GM21576 (cell line): ENCODE measurements at regions not wholly inside any gene's neighbourhood (a gene's known extent, or its start where the extent isn't known, plus 50 kb on each side); places are given as distances from the start of the nearest gene placed in this dataset.

Experiments
- ATAC-seq: cut with Tn5 transposase; IDR thresholded peaks from one replicate; pipeline ENCODE4 v1.9.1; 2021; ENCODE audit warnings: mild to moderate bottlenecking, moderate library complexity; ENCODE audit not compliant: unreplicated experiment

DNA sequence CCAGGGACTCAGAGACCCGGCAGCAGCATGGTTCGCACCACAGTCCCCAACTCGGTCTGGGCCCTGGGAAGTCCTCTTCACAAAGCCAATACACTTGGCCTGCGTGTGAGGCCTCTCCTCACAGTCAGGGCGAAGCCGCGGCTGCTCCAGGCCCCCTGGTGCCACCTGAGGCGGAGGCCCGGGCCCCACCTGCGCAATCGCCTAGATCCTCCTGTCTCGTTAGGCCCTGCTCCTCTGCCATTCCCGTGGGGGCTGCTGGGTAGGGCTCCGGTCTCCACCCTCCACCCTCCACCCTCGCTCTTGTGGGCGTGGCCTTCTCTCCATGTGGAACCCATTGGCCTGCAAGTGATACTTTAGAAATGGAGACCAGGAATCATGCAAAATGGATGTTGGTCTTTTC is 553.3 kb downstream of the INHBA start:
- no peak for ATAC-seq

DNA sequence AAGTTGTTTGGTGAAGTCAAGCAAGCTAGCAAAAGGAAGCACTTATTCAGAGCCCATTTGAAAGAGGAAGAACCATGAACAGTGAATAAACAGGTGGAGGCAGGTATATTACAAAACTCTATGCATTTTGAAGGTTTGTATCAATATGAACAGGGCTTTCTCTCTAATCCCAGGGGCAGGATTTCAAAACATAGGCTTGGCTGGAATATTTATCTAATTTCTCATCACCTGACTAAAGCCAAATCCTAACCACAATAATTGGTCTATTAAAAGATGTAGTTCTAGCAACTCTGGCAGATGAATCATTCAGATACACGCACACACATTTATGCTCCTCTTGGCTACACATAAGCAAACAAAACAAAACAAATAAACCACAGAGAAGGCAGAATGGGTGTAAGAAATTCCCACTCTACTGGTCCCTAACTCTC is 554.4 kb downstream of the INHBA start:
- ATAC-seq = no peak

DNA sequence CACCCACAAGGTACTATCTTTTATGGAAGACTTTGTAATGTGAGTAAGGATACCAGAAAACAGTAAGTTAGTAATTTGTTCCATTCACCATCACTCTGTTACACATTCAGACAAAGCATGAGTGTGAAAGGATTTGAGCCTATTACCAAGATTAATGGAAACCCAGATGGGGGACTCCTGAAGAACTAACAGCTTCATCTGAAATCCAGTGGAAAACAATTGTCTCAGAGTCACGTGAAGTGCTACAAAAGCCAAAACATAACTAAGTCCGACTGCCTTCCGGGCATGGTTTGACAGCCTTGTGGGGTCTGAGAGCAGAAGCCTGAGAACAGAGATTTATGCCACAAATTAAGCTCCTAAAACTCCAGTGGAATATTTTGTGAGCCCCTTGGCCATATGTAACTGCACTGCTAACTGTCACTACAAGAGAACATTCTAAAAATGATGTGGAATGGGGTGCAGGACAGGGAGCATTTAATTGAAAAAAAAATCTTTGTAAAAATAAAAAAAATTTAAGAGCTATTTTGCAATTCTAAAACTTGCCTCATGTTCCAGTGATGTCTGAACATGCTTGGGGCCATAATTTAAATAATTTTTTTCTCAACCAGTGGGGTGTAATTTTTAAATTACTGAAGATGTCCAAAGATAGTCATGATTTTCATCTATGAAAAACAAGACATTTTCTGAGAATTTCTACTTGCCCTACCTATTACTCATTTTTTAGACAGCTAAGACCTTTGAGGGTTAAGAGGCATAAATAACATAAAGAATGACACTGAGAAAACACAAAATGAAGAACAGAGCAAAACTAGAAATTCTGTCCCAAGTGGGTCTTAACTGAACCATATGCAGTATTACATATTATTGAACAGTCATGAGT is 555.0 kb downstream of the INHBA start:
- ATAC-seq = no peak

DNA sequence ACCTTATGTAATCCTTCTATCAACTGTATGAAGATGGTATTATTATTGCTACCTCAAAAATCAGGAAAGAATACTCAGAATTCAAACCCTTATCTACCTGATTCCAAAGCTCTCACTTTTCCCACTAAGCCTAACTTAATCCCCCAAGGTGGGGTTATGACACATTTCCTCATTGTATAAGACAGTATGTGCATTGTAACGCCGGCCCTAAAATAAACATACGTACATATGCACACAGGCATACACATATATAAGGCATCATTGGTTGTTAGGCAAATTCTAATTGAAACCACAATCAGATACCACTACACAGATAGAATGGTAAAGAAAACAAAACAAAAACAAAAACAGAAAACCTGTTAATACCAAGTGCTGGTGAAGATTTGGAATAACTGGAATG is 556.5 kb downstream of the INHBA start:
- ATAC-seq = no peak

DNA sequence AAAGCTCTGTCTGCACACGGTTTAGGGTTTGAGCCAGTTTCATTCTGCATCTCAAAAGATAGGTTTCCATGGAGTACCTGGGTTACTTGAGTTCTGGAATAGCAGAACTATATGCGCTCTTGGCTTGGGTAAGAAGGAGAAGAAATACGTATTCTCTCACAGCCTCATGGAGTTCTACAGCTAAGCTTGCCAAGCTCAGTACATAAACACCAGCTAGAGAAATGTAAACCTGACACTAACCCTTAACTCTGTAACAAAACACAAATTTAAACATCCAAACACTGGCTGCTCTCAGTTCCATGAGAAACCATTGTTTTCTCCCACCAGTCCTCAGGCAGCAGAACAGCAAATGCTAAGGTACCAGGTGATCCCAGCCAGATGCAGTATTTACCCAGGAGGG is 557.2 kb downstream of the INHBA start:
- ATAC-seq = no peak

DNA sequence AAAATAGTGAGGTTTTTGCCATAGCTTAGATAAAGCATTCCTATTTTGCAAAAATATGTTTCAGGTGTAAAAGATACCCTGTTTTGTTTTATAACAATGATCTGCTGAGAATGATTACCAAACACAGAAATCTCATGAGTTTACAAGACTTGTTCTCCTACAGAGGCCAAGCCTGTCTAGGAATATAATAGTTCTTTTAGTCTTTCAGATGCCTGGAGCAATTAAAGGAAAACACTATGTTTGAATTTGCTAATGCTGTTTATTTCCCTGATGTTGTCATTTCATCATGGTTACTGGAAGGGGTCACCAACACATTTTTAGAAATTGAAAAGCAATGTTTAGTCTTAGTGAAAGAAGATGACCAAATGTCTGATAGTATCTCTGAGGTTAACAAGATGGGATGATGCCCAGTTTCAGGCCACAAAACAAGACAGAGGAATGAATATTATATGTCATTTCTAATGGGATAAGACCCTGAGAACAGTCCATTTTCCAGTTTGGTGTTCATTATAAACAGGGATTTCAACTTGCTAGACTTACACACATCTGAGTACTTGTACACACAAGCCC is 559.9 kb downstream of the INHBA start:
- ATAC-seq = no peak

DNA sequence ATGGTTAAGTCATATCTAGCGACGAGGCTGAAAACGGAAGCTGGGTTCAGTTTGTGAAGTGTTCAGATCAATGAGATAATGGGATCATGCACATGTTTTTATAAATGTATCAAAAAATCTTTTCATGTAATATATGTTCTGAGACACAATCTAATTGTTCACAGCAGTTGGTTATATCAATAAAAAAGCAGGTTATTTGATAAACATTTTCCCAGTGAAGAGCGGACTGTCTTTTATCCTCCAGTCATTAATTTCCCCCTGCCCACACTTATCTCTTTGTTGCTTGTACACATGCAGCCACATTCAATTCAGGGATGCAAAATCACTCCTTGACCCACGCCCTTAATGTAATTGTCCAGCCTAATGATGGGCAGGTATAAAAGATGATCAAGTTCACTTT is 563.1 kb downstream of the INHBA start:
- no peak for ATAC-seq

DNA sequence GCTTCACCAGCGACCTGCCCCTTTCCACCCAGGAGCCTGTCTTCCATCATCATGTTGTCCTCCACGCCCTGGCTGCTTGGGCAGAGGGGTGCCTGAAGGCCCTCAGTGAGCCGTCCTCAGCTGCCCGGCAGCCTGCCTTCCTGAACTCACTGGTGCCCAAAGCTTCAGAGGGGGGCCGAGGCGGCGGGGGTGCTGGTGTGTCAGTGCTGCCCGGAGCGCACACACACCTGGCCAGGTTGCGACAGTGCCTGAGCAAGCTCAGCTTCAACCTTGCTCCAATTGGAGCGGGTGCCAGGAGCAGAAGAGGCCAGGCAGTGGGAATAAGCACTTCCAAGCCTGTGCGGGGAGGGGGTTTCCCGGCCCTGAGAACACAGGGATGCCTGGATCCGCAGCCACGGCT is 566.3 kb downstream of the INHBA start:
- ATAC-seq = no peak

DNA sequence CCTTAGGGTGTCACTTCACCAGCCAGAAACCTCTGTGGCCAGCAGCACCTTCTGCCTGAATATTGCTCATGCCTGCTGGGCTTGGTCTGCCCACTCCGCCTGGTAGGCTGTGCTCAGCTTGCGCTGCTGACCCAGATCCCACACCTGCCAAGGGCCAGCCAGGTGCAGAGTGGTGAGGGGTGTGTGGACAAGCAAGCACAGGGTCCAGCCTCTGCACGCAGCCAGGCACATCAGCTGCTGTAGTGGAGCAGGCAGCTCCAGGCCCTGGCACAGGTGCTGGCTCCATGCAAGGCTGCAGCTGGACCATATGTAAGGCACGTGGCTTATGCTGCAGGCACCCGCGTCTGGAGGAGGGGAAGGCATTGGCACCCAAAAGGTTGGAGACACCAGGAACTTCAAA is 567.4 kb downstream of the INHBA start:
- ATAC-seq = no peak

DNA sequence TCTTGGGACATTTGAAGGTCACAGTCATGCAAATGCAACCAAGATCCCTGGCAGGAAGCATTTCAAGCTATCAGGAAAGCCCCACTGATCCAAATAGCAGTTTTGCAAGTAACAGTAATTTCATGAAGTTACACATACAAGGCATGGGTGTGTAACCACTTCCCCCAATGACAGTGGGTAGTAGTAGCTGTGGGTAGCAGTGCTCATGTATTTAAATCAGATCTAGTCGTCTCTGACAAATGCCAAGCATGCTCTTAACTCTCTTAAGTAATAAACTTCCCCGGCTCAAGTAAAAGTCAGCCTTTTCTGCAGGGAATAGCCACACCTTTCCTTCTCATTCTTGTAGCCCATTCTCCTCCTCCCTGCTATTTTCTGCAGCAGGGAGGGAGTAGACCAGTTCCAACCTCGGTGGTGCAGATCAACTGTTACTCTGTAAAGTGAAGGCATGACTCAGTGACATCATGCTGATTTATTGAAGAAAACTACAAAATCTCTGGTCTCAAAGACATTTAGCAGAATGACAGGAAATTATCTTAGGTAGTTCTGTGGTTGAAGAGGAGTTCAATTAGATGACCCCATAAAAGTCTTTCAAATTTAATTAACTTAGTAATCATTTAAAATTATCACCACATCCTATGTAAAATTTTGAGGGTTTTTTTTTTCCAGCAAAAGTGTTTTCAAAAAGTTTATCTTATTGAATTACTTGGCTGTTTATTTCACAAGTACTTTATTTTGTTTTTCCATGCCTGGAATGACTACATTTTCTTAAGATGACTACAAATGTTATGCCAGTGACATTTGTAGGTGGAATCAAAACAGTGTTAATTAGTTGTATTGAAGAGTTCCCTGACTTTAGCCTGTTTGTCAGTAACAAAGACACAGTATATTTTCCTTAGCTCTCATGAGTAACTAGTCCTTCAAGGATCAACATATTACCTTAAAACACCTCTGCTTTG is 568.3 kb downstream of the INHBA start:
- ATAC-seq = peak; percentile 67

DNA sequence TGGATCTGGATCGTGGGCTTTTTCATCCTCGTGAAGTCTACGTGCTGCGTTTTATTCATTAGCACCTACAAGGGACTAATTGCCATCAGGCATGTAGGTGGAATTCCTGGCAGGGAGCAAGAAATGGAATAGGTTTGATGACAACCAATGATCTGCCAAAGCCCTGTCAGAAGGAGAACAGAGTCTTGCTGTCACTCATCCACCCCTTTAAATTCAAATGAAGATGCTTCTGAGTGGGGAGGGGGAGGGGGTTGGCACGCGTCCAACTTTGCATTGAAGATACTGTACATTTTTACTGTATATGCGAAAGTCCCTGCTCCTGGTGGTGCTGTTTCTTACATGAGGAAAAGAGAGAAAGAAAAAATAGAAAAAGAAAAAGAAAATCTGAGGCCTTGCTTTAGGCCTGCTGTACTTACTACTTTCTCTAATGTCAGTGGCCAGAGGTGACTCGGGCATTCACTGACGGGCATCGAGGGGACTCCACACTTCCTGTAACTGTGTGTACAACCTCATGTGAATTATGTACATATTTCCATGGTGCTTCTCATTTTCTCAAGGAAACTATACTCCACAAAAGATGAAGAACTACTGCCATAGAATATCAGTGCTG is 569.1 kb downstream of the INHBA start:
- ATAC-seq = peak; percentile 16

DNA sequence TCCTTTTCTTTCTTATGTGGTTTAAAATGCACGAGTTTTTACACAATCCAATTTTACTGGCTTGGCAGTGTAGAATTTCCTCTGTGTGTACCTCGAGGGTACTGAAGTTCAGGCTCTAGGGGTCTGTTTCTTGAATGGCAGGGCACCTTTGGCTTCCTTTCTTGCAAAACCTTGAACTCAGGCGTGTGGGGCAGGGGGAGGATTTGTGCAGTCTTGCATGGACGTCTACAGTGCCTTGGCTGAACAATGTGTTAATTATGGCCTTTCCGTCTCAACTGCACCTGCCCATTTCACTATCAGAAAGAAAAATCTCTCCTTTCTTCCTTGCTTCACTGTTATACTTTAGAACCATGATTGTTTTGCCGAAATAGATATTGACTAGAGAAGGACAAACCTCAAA is 570.9 kb downstream of the INHBA start:
- no peak for ATAC-seq

DNA sequence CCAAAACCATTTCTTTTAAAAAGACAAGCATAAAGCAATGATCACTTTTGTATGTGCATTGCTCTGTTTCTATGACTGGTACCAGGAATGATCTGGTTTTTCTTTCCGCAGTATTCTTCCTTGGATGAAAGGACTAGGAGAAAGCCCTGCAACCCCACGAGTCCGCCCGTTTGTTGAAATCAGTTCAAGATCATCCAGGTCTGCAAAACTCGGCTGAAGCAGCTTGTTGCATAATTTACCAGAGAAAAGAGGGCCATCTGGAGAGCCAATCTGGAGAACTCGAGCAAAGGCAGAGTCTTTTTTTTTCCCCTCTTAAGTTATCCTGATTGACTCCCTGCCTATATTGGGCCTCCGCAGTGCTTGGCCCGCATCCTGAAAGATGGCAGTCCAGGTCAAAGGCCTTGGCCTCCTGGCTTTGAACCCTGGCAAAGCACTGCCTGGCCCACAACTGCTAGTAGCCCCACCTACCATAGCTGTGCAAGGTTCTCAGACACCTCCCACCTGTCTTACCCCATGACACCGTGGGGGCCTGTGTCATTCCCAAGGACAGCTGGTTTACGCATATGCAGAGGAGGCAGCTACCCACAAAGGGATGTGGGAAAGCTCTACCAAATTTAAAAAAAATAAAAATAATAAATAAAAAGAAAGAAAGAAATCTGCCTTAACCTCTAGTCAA is 572.2 kb downstream of the INHBA start:
- ATAC-seq = no peak

DNA sequence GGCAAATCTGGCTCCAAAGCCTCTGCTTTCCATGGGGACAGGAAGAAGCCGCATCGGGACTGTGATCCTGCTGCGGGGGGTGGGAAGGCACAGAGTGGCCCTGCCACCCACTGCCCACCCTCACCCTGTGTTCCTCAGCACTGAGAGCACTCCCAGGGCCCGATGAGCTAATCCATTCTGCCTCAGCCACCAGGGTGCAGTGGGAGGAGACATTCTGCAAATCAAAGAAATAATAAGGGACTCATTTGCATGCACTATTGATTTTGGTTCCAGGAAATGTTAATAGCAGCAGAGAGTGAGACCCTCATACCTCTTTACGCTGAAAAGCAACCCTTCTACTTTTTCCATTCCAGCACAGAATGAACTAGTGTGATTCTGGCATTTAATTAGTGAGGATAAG is 572.8 kb downstream of the INHBA start:
- no peak for ATAC-seq

DNA sequence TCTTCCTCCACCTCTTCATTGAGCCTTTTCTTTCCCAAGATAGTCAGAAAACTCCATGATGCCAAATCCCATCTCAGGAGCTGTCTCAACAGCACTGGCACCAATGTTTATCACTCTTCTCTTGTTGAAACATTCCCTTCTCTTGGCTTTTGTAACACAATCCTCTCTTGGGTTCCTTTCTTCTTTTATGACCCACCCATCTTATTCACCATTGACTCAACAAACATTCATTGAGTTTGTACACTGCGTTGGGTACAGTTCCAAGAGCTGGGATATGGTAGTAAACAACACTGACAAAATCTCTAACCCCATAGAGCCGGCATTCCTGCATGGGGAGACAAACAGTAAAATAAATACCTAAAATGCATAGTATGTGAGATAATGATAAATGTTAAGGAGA is 577.5 kb downstream of the INHBA start:
- no peak for ATAC-seq

DNA sequence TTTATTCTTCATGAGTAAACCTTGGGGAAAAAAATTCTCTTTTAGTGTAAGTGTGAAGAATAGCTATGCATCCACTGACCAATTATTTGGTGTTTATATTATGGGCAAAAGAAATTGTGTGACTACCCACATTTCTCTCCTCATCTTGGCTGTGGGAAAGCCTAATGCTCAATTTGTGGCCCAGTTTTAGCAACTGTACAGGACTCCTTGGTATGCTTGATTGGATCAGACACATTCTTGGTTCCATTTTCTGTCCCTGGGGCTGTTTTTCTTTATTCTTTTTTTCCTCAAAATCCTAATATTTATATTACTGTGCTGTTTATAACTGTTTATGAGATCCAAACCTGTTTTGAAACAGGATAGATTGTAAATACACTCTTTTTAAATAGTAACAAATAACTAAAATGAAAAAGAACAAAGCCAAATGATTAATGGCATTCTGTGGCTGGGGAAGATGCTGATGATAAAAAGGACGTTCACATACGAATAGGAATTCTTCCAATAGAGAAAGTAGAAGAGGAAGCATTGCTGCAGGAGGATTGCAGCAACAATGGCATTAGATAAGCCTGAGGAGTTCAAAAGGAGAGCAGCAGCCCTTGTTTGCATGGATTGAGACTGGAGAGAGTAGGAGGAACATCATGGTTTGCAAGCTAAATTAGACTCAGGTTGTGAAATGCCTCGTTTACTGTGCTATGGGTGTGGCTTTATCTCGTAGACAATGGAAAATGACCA is 580.5 kb downstream of the INHBA start:
- ATAC-seq = no peak

DNA sequence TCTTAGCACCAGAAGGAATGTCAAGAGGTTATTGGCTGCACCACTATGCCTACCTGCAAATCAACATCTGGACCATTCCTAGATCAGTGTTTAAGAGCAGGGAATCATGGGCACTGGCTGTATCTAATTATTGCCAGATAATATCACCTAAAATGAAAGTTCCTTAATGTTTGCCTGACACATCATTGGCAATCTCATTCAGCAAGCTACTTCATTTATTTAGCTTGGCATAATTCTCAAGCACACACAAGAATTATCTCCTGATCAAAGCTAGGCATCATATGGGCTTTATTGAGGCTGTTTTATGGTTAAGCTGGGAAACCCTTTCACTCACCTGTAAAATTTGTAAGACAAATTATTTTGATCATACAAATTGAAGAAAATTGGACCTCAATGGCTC is 581.7 kb downstream of the INHBA start:
- no peak for ATAC-seq

DNA sequence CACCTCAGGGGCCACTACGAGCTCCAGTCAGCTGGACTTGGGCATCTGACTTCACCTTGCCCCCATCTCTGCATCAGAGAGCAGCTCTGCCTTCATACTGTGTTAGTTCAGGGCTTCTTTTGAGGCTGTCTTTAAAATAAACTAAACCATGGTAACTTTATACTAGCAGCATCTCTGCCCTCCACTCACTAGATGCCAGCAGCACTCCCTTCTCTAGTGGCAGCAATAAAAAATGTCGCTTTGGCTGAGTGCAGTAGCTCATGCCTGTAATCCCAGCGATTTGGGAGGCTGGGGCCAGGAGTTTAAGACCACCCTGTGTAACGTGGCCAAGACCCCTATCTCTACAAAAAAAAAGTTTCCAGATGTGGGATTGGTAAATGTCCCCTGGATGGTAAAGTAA is 584.4 kb downstream of the INHBA start:
- ATAC-seq = no peak

DNA sequence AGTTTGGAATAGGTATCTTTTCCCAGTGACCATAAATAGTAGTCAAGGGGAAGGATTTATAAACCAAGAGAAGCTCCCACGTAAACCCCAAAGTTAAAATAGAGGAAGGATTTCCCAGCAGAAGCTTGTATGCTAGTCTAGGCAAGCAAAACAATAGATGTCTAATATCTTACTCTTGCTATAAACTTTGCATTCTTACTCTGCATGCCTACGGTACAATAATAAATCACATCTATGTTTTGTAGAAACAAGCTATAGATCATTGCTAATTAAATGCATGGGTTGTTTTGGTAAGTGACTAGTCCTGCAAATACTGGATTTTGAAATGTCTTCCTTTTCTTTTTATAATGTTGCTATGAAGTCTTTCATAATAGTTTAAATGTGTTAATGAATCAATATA is 585.5 kb downstream of the INHBA start:
- ATAC-seq = no peak

DNA sequence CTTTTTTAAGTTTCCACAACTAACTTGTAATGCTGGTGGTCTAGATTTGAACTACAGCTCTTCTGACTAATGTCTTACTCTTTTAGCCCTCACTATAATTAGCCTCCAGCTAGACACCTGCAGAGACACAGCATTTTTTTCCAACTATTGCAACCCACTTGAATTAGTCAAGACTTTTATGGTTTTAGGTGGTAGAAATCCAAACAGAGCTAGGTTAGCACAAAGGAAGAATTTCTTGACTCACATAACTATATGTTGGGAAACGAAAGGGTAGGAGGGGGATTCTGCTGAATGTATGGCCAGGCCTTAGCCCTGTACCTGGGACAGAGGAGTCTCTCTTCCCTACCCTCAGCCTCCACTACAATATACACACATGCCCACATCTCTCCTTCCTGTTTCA is 586.1 kb downstream of the INHBA start:
- ATAC-seq = no peak
